PC-9 (cell line): ENCODE measurements at regions not wholly inside any gene's neighbourhood (a gene's known extent, or its start where the extent isn't known, plus 50 kb on each side); places are given as distances from the start of the nearest gene placed in this dataset.

Experiments used
- BruUV-seq: library from RNA; stranded (reverse); fragments of 400-500 nt; replicated peaks from 2 replicates; lab custom pipeline; 2021; lab: Mats Ljungman, UMichigan
- CTCF ChIA-PET: fragments of 300-600 bp; sonication (Branson Sonifier 250); formaldehyde crosslinking; loops from one replicate; lab custom pipeline; 2022; ENCODE audit warnings: antibody characterized with exemption; lab: Charles Lee
- POLR2A ChIA-PET: fragments of 300-600 bp; sonication (Branson Sonifier 250); formaldehyde crosslinking; loops from one replicate; lab custom pipeline; 2022; ENCODE audit warnings: antibody characterized with exemption; ENCODE audit not compliant: unreplicated experiment; lab: Charles Lee
- DNase-seq, 2 experiments: peaks; one replicate each; pipeline versions ENCODE4 v3.0.0 to v3.0.0-alpha.2; 2015 to 2022; ENCODE audit warnings: mixed read lengths in 1 of 2
- H2AFZ ChIP-seq: fragments of 200-600 bp; sonication (generic); 2 replicates; pipeline ENCODE4 v1.8.1; 2017; ENCODE audit warnings: antibody characterized with exemption
- H3F3A ChIP-seq: fragments of 200-600 bp; sonication (generic); 2 replicates; pipeline ENCODE4 v1.8.1; 2017; ENCODE audit warnings: antibody characterized with exemption, mild to moderate bottlenecking, low read depth; ENCODE audit not compliant: insufficient read depth
- H3K27ac ChIP-seq: fragments of 200-600 bp; sonication (generic); 2 replicates; pipeline ENCODE4 v1.6.1; 2016; ENCODE audit warnings: mixed run types
- H3K27me3 ChIP-seq: fragments of 200-600 bp; sonication (generic); 2 replicates; pipeline ENCODE4 v1.6.1; 2016; ENCODE audit warnings: low read depth, mixed run types; ENCODE audit not compliant: insufficient read depth
- H3K36me3 ChIP-seq: fragments of 200-600 bp; sonication (generic); 2 replicates; pipeline ENCODE4 v1.6.1; 2016; ENCODE audit warnings: low read depth, mixed run types
- H3K4me1 ChIP-seq: fragments of 200-600 bp; sonication (generic); replicated peaks from 2 replicates; pipeline ENCODE4 v1.6.1; 2016; ENCODE audit warnings: mixed run types; ENCODE audit not compliant: insufficient read depth
- H3K4me2 ChIP-seq: fragments of 200-600 bp; sonication (generic); 2 replicates; pipeline ENCODE4 v1.6.1; 2017; ENCODE audit warnings: mixed run types
- H3K4me3 ChIP-seq: fragments of 200-600 bp; sonication (generic); 2 replicates; pipeline ENCODE4 v1.6.1; 2016; ENCODE audit warnings: mixed run types
- H3K79me2 ChIP-seq: fragments of 200-600 bp; sonication (generic); 2 replicates; pipeline ENCODE4 v1.6.1; 2017; ENCODE audit warnings: low read depth, mixed run types
- H3K9me2 ChIP-seq: fragments of 200-600 bp; sonication (generic); 2 replicates; pipeline ENCODE4 v1.8.1; 2017; ENCODE audit warnings: mild to moderate bottlenecking; ENCODE audit not compliant: insufficient read depth
- H3K9me3 ChIP-seq: fragments of 200-600 bp; sonication (generic); 2 replicates; pipeline ENCODE4 v1.8.1; 2016; ENCODE audit warnings: low read depth; ENCODE audit not compliant: insufficient read depth
- H4K20me1 ChIP-seq: fragments of 200-600 bp; sonication (generic); 2 replicates; pipeline ENCODE4 v1.8.1; 2017; ENCODE audit not compliant: insufficient read depth
- CTCF ChIP-seq: fragments of 200-600 bp; sonication (generic); conservative IDR thresholded peaks from 2 replicates; pipeline ENCODE4 v1.6.1; 2017; ENCODE audit warnings: mixed run types, antibody characterized with exemption, mild to moderate bottlenecking, moderate library complexity
- EZH2 ChIP-seq: fragments of 200-600 bp; sonication (generic); IDR thresholded peaks from 2 replicates; pipeline ENCODE4 v1.8.0; 2017; ENCODE audit warnings: antibody characterized with exemption, low read depth
- intact Hi-C: fragments of 100-400 bp; cut with micrococcal nuclease; formaldehyde crosslinking; loops from one replicate; pipeline ENCODE4 v1.10.0; 2022; ENCODE audit not compliant: unreplicated experiment

GRCh38 chr11:104432981-104433380 is 269.0 kb upstream of the PDGFD start:
- no peaks in the 10 kb centered on the region for H3K9me2 ChIP-seq
- H3K4me3 ChIP-seq: no peak overlapping the region
- no peaks in the 10 kb centered on the region for H3K27me3 ChIP-seq
- CTCF ChIA-PET: no interaction called here
- no peak overlapping the region for H3K27ac ChIP-seq
- H3F3A ChIP-seq: no peaks in the 10 kb centered on the region
- peak overlapping the region; percentile 62 for H2AFZ ChIP-seq
- DNase-seq: no peak
- no peaks in the 10 kb centered on the region for H3K79me2 ChIP-seq
- no TSS peak for BruUV-seq
- H3K4me2 ChIP-seq: no peak overlapping the region
- peaks cover 5% of the 10 kb centered on the region; the same call in 1 of the 2 replicates for H3K9me3 ChIP-seq
- TF ChIP-seq EZH2: no peak
- TF ChIP-seq CTCF: no peak
- no peaks in the 10 kb centered on the region for H4K20me1 ChIP-seq
- H3K36me3 ChIP-seq: no peaks in the 10 kb centered on the region
- no peaks in the 10 kb centered on the region for H3K4me1 ChIP-seq
- POLR2A ChIA-PET: no interaction called here
- intact Hi-C loops: no loop called here

- H3K4me1 ChIP-seq: no peaks in the 10 kb centered on the region
- no peaks in the 10 kb centered on the region for H4K20me1 ChIP-seq
- H3K36me3 ChIP-seq: no peaks in the 10 kb centered on the region
- H3K27ac ChIP-seq: no peak overlapping the region
- DNase-seq: peak in 1 of 2 experiments; percentile 59
- TF ChIP-seq EZH2: no peak
- TF ChIP-seq CTCF: no peak
- no peaks in the 10 kb centered on the region; the same call in 1 of the 2 replicates for H3F3A ChIP-seq
- ChIA-PET POLR2A (no interaction called here), CTCF (no interaction called here)
- intact Hi-C loops: no loop called here
- no peak overlapping the region for H3K4me2 ChIP-seq
- H3K9me2 ChIP-seq: no peaks in the 10 kb centered on the region
- H3K79me2 ChIP-seq: no peaks in the 10 kb centered on the region
- H3K4me3 ChIP-seq: no peak overlapping the region
- peaks cover 5% of the 10 kb centered on the region; the same call in 1 of the 2 replicates for H3K9me3 ChIP-seq
- H2AFZ ChIP-seq: peak overlapping the region; percentile 62
- BruUV-seq: no TSS peak
- H3K27me3 ChIP-seq: no peaks in the 10 kb centered on the region
These were observed 268.6 kb upstream of the PDGFD start for GRCh38 chr11:104432526-104432925.

GRCh38 chr11:104422324-104422944 is 258.5 kb upstream of the PDGFD start:
- H3K27me3 ChIP-seq: no peaks in the 10 kb centered on the region
- CTCF ChIA-PET: no interaction called here
- no peaks in the 10 kb centered on the region for H3K9me2 ChIP-seq
- no peak for DNase-seq
- H3K27ac ChIP-seq: no peak overlapping the region
- no peak overlapping the region for H3K4me2 ChIP-seq
- intact Hi-C loops: no loop called here
- H3K4me3 ChIP-seq: no peak overlapping the region
- no peak overlapping the region for H2AFZ ChIP-seq
- no peaks in the 10 kb centered on the region for H3K79me2 ChIP-seq
- H3K9me3 ChIP-seq: no peaks in the 10 kb centered on the region
- H4K20me1 ChIP-seq: no peaks in the 10 kb centered on the region
- TF ChIP-seq CTCF (no peak), EZH2 (no peak)
- H3K4me1 ChIP-seq: no peaks in the 10 kb centered on the region
- no TSS peak for BruUV-seq
- POLR2A ChIA-PET: no interaction called here
- H3F3A ChIP-seq: no peaks in the 10 kb centered on the region
- no peaks in the 10 kb centered on the region for H3K36me3 ChIP-seq
